ENCODE measurements at regions not wholly inside any gene's neighbourhood (a gene's known extent, or its start where the extent isn't known, plus 50 kb on each side); places are given as distances from the start of the nearest gene placed in this dataset.

DNA sequence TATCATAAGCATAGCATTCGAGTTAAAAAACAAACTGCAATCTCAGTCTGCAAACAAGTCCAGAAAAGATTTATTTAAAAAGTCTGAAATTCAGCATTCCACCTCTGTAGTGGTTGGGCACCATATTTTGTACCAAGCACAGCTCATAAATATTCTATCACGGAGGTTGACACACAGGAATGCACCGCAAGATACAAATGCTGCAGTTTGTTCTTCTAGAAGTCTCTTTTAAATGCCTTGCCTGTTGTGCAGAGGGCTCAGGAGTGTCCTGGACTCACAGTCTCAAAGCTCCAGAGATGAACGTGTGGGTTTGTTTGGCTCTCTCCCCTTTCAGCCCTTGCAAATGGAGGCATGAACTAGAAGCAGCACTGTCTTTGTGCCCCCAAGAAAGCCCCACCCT lies 212.4 kb upstream of the USP24 start:
- DNase-seq (ENCODE audit: low spot score): no peak
- POLR2A ChIA-PET (ENCODE audit: low non-redundant PET): no interaction called here

GRCh38 chr1:55426619-55427018 lies 211.5 kb upstream of the USP24 start:
- TF ChIP-seq CTCF (conservative IDR thresholded peaks at IDR 0.05; ENCODE audit: low read depth): no peak
- no peak overlapping the region for H3K27ac ChIP-seq
- no peak for DNase-seq (ENCODE audit: low spot score)
- ChIA-PET CTCF (interaction anchor here (0.7 kb wide), 1 partner anchor 51 kb away, joined by 3 read pairs; no protein-coding TSS in a partner anchor), POLR2A (ENCODE audit: low non-redundant PET) (no interaction called here)

More for the DNA sequence above, 212.4 kb upstream of the USP24 start:
- TF ChIP-seq CTCF (conservative IDR thresholded peaks at IDR 0.05; ENCODE audit: low read depth): no peak
- CTCF ChIA-PET: interaction anchor here (0.6 kb wide), 1 partner anchor 52 kb away, joined by 3 read pairs; no protein-coding TSS in a partner anchor
- peak overlapping the region; percentile 60; the same call in 1 of the 2 replicates for H3K27ac ChIP-seq

DNA sequence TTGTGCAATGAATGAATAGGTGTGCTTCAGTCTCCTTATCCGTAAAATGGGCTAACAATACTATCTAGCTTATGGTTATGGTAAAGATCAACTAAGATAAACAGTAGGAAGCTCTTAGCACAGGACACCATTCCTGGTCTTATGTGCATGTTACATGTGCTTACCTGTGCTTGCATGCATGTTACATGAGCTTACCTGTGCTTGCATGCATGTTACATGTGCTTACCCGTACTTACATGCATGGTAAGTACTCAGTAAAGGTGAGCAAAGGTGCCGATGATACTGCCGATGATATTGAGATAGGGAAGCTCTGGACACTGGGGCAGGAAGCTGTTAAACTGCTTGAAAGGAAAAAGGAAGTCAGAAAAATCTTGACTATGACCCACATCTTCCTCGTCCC lies 211.0 kb upstream of the USP24 start:
- no peak overlapping the region for H3K27ac ChIP-seq
- no peak for TF ChIP-seq CTCF (conservative IDR thresholded peaks at IDR 0.05; ENCODE audit: low read depth)
- DNase-seq (ENCODE audit: low spot score): no peak
- POLR2A ChIA-PET (ENCODE audit: low non-redundant PET): no interaction called here
- CTCF ChIA-PET: interaction anchor here (0.6 to 0.7 kb wide), 2 partner anchors 50 to 1279 kb away, joined by 3 to 7 read pairs; no protein-coding TSS in a partner anchor

DNA sequence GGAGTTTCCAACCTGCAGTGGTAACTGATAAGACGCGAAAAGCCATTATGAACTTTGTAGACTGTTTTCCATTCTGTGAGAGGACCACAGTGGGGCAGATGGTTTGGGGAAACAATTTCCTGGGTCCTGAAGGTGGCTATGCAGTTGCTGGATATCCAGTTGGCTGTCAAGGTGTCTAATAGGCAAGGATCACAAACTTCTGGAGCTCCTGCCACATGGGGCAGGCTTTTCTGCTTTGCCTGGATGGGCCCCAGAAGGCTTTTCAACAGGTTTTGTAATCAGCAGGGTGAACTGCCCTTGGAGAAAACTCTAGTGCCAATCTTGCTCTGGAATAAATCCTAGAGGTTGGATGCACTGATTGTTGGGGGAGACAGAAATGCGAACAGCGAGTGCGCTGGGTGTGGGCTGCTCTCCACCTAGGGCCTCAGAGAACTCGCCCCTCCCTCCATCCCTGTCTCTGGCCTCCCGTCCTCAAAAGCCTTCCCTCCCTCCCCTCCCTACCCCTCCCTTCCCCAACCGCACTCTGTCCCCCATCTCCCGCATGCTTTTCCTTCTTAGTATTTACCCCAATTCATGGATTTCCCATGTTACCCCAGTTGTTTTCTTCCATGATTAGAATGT lies 210.3 kb upstream of the USP24 start:
- DNase-seq (ENCODE audit: low spot score): no peak
- H3K27ac ChIP-seq: no peak overlapping the region
- TF ChIP-seq CTCF (conservative IDR thresholded peaks at IDR 0.05; ENCODE audit: low read depth): no peak
- ChIA-PET POLR2A (ENCODE audit: low non-redundant PET) (no interaction called here), CTCF (no interaction called here)

GRCh38 chr1:55423376-55423775 lies 208.2 kb upstream of the USP24 start:
- no peak for TF ChIP-seq CTCF (conservative IDR thresholded peaks at IDR 0.05; ENCODE audit: low read depth)
- H3K27ac ChIP-seq: no peak overlapping the region
- ChIA-PET CTCF (interaction anchor here (0.6 kb wide), 1 partner anchor 145 kb away, joined by 3 read pairs; no protein-coding TSS in a partner anchor), POLR2A (ENCODE audit: low non-redundant PET) (no interaction called here)
- no peak for DNase-seq (ENCODE audit: low spot score)

- DNase-seq (ENCODE audit: low spot score): no peak
- TF ChIP-seq CTCF (conservative IDR thresholded peaks at IDR 0.05; ENCODE audit: low read depth): no peak
- CTCF ChIA-PET: no interaction called here
- POLR2A ChIA-PET (ENCODE audit: low non-redundant PET): no interaction called here
- no peak overlapping the region for H3K27ac ChIP-seq
Observed at GRCh38 chr1:55420929-55421716, 206.0 kb upstream of the USP24 start.

All from RWPE1 (cell line).